ENCODE measurements at regions not wholly inside any gene's neighbourhood (a gene's known extent, or its start where the extent isn't known, plus 50 kb on each side); places are given as distances from the start of the nearest gene placed in this dataset.

DNA sequence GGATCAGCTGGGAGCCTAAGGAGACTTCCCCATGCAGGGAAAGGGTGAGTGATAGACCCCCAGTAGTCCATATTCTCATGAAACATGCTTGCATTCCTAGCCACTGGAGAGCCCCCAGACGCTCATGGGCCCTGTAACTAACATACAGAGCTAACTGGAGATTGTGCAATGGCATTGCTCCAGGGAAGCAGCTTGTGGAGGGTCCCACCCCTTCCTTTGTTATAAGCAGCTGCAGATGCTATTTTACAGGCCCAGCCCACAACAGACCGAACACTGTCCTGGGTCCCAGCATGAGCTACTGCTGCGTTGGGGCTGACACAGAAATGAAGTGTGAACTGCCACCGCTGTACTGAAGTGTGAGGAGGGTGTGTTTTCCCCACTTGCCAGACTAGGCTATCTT is 1465.7 kb upstream of the DIAPH2 start:
- Histone ChIP-seq H3K4me3 (ENCODE audit: low read depth, low read length) (no peak overlapping the region), H3K9ac (ENCODE audit: low read depth, low read length) (no peak overlapping the region), H3K9me3 (ENCODE audit: control insufficient read depth, insufficient read depth, low read length) (no peaks in the 10 kb centered on the region), H3K4me1 (ENCODE audit: control insufficient read depth, insufficient read depth, low read length) (peaks cover 4% of the 10 kb centered on the region), H3K27me3 (ENCODE audit: control insufficient read depth, insufficient read depth, low read length) (no peaks in the 10 kb centered on the region), H3K36me3 (ENCODE audit: control insufficient read depth, insufficient read depth, low read length) (no peaks in the 10 kb centered on the region)

- Histone ChIP-seq H3K36me3 (ENCODE audit: control insufficient read depth, insufficient read depth, low read length) (no peaks in the 10 kb centered on the region), H3K9ac (ENCODE audit: low read depth, low read length) (no peak overlapping the region), H3K9me3 (ENCODE audit: control insufficient read depth, insufficient read depth, low read length) (no peaks in the 10 kb centered on the region), H3K27me3 (ENCODE audit: control insufficient read depth, insufficient read depth, low read length) (no peaks in the 10 kb centered on the region), H3K4me1 (ENCODE audit: control insufficient read depth, insufficient read depth, low read length) (no peaks in the 10 kb centered on the region), H3K4me3 (ENCODE audit: low read depth, low read length) (no peak overlapping the region)
Observed at GRCh38 chrX:95248386-95248785, 1436.3 kb upstream of the DIAPH2 start.

DNA sequence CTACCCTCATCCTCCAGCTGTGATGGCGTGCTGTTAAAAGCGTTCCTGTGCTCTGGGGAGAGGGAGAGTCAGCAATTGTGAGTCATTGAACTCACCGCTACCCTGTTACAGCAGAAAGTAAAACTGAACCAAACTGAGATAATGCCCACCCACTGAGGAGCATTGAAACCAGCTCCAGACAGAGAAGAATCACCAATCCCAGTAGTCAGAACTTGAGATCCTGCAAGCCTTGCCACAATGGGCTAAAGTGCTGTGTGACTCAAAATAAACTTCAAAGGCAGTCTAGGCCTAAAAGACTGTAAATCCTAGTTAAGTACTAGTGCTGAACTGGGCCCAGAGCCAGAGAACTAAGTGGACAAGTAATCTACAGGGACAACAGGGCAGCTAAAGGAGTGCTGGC is 1394.2 kb upstream of the DIAPH2 start:
- Histone ChIP-seq H3K4me3 (ENCODE audit: low read depth, low read length) (no peak overlapping the region), H3K4me1 (ENCODE audit: control insufficient read depth, insufficient read depth, low read length) (peaks cover 14% of the 10 kb centered on the region)

DNA sequence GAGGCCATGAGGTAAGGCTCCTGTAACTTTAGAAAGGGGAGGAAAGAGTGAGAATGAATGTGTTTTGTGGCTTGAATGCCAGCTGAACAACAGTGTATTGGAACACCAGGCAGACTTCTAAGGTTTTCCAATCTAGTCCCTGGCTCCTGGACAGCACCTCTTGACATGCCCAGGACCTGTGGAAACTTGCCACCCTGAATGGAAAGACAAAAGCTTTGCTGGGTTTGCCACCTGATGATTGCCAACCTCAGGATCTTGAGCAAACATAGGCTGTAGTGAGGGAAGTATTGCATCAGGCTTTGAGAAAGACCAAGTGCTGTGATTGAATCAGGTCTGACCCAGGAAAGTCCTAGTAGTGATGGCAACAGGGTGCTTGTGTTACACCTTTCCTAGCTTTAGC is 1393.1 kb upstream of the DIAPH2 start:
- Histone ChIP-seq H3K4me3 (ENCODE audit: low read depth, low read length) (no peak overlapping the region), H3K9me3 (ENCODE audit: control insufficient read depth, insufficient read depth, low read length) (no peaks in the 10 kb centered on the region), H3K27me3 (ENCODE audit: control insufficient read depth, insufficient read depth, low read length) (no peaks in the 10 kb centered on the region), H3K36me3 (ENCODE audit: control insufficient read depth, insufficient read depth, low read length) (no peaks in the 10 kb centered on the region), H3K9ac (ENCODE audit: low read depth, low read length) (no peak overlapping the region), H3K4me1 (ENCODE audit: control insufficient read depth, insufficient read depth, low read length) (peaks cover 14% of the 10 kb centered on the region)

More for the DNA sequence above, 1394.2 kb upstream of the DIAPH2 start:
- Histone ChIP-seq H3K9ac (ENCODE audit: low read depth, low read length) (no peak overlapping the region), H3K9me3 (ENCODE audit: control insufficient read depth, insufficient read depth, low read length) (no peaks in the 10 kb centered on the region), H3K36me3 (ENCODE audit: control insufficient read depth, insufficient read depth, low read length) (no peaks in the 10 kb centered on the region), H3K27me3 (ENCODE audit: control insufficient read depth, insufficient read depth, low read length) (no peaks in the 10 kb centered on the region)

- H3K27me3 ChIP-seq (ENCODE audit: control insufficient read depth, insufficient read depth, low read length), result no peaks in the 10 kb centered on the region
- H3K4me3 ChIP-seq (ENCODE audit: low read depth, low read length), result no peak overlapping the region
- no peaks in the 10 kb centered on the region for H3K4me1 ChIP-seq (ENCODE audit: control insufficient read depth, insufficient read depth, low read length)
- H3K36me3 ChIP-seq (ENCODE audit: control insufficient read depth, insufficient read depth, low read length), result no peaks in the 10 kb centered on the region
- no peaks in the 10 kb centered on the region for H3K9me3 ChIP-seq (ENCODE audit: control insufficient read depth, insufficient read depth, low read length)
- no peak overlapping the region for H3K9ac ChIP-seq (ENCODE audit: low read depth, low read length)
Observed at GRCh38 chrX:95318882-95319281, 1365.8 kb upstream of the DIAPH2 start.

DNA sequence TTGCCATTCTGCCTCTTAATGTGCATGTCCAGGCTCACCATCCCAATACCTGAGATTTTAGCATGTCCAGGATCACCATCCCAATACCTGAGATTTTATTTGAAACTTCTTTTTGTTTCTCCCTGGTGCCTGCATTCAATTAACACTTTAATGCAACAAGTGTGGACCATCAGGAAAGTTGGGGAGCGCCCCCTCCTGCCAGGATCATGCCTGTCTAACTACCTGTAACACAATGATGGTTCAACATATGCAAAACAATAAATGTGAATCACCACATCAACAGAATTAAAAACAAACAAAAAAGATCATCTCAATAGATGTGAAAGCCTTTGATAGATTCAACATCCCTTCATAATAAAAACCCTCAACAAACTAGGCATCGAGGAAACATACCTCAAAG is 1359.5 kb upstream of the DIAPH2 start:
- H3K4me1 ChIP-seq (ENCODE audit: control insufficient read depth, insufficient read depth, low read length), result no peaks in the 10 kb centered on the region
- no peak overlapping the region for H3K4me3 ChIP-seq (ENCODE audit: low read depth, low read length)
- H3K9me3 ChIP-seq (ENCODE audit: control insufficient read depth, insufficient read depth, low read length), result no peaks in the 10 kb centered on the region
- H3K36me3 ChIP-seq (ENCODE audit: control insufficient read depth, insufficient read depth, low read length), result no peaks in the 10 kb centered on the region
- H3K9ac ChIP-seq (ENCODE audit: low read depth, low read length), result no peak overlapping the region
- H3K27me3 ChIP-seq (ENCODE audit: control insufficient read depth, insufficient read depth, low read length), result no peaks in the 10 kb centered on the region

DNA sequence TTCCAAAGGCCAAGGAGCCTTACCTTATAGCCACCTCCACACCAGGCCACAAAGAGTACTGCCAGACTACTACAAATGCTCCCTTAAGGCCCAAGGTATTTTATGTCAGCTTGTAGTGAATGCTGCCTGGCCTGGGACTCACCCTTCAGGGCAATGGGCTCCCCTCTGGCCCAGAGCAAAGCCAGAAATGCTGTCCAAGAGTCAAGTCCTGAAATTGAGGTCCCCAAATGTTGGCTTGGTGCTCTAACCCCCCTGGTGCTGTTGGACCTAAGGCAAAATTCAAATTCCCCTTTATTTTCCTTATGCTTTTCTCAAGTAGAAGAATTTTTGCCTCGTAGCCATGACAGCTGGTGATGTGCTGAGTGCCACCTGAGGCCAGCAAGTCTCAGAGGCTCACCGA is 1354.3 kb upstream of the DIAPH2 start:
- Histone ChIP-seq H3K36me3 (ENCODE audit: control insufficient read depth, insufficient read depth, low read length) (no peaks in the 10 kb centered on the region), H3K9me3 (ENCODE audit: control insufficient read depth, insufficient read depth, low read length) (no peaks in the 10 kb centered on the region), H3K9ac (ENCODE audit: low read depth, low read length) (no peak overlapping the region), H3K4me1 (ENCODE audit: control insufficient read depth, insufficient read depth, low read length) (peaks cover 9% of the 10 kb centered on the region), H3K27me3 (ENCODE audit: control insufficient read depth, insufficient read depth, low read length) (no peaks in the 10 kb centered on the region), H3K4me3 (ENCODE audit: low read depth, low read length) (no peak overlapping the region)

DNA sequence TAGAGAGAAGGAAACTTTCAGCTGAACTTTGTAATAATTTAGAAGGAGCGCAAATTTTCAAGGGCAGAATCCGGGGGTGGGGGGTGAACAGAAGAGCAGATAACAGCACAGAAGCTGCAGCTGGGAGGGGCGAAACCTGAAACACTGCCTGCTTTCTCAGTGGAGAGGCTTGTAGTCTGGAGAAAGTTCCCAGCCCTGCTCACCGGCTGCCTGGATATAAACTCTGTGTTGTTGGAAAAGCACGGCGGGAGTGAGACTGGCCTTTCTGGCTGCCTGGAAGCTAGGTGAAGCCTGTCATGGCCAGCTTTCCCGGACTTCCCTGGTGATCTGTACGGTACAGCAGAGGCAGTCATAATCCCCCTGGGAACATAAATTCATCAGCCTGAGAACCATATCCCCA is 1352.1 kb upstream of the DIAPH2 start:
- Histone ChIP-seq H3K9ac (ENCODE audit: low read depth, low read length) (no peak overlapping the region), H3K9me3 (ENCODE audit: control insufficient read depth, insufficient read depth, low read length) (no peaks in the 10 kb centered on the region), H3K4me1 (ENCODE audit: control insufficient read depth, insufficient read depth, low read length) (peaks cover 9% of the 10 kb centered on the region), H3K4me3 (ENCODE audit: low read depth, low read length) (no peak overlapping the region), H3K27me3 (ENCODE audit: control insufficient read depth, insufficient read depth, low read length) (no peaks in the 10 kb centered on the region), H3K36me3 (ENCODE audit: control insufficient read depth, insufficient read depth, low read length) (no peaks in the 10 kb centered on the region)

GRCh38 chrX:95346856-95347255 is 1337.8 kb upstream of the DIAPH2 start:
- Histone ChIP-seq H3K4me1 (ENCODE audit: control insufficient read depth, insufficient read depth, low read length) (no peaks in the 10 kb centered on the region), H3K4me3 (ENCODE audit: low read depth, low read length) (no peak overlapping the region), H3K36me3 (ENCODE audit: control insufficient read depth, insufficient read depth, low read length) (no peaks in the 10 kb centered on the region), H3K27me3 (ENCODE audit: control insufficient read depth, insufficient read depth, low read length) (no peaks in the 10 kb centered on the region), H3K9ac (ENCODE audit: low read depth, low read length) (no peak overlapping the region), H3K9me3 (ENCODE audit: control insufficient read depth, insufficient read depth, low read length) (no peaks in the 10 kb centered on the region)

GRCh38 chrX:95350774-95351488 is 1333.7 kb upstream of the DIAPH2 start:
- no peak overlapping the region for H3K9ac ChIP-seq (ENCODE audit: low read depth, low read length)
- no peaks in the 10 kb centered on the region for H3K27me3 ChIP-seq (ENCODE audit: control insufficient read depth, insufficient read depth, low read length)
- no peaks in the 10 kb centered on the region for H3K36me3 ChIP-seq (ENCODE audit: control insufficient read depth, insufficient read depth, low read length)
- no peaks in the 10 kb centered on the region for H3K4me1 ChIP-seq (ENCODE audit: control insufficient read depth, insufficient read depth, low read length)
- no peak overlapping the region for H3K4me3 ChIP-seq (ENCODE audit: low read depth, low read length)
- no peaks in the 10 kb centered on the region for H3K9me3 ChIP-seq (ENCODE audit: control insufficient read depth, insufficient read depth, low read length)

DNA sequence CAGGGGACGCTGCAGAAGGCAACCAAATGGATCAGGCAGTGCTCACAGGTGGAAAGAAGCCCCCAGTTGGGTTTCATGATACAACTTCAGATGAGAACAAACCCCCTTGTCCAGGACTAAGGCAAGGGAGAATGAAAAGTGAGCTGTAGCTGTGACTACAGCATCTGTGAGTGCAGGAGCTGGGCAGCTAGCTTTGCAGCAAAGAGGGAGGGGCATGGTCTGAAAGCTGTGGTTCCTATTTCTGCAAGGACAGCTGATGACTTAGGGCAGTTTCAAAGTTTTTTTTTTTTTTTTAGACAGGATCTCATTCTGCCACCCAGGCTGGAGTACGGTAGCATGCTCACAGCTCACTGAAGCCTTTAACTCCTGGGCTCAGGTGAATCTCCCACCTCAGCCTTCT is 1317.4 kb upstream of the DIAPH2 start:
- Histone ChIP-seq H3K4me3 (ENCODE audit: low read depth, low read length) (no peak overlapping the region), H3K36me3 (ENCODE audit: control insufficient read depth, insufficient read depth, low read length) (no peaks in the 10 kb centered on the region)

GRCh38 chrX:95382799-95383198 is 1301.8 kb upstream of the DIAPH2 start:
- no peaks in the 10 kb centered on the region for H3K27me3 ChIP-seq (ENCODE audit: control insufficient read depth, insufficient read depth, low read length)
- no peaks in the 10 kb centered on the region for H3K4me1 ChIP-seq (ENCODE audit: control insufficient read depth, insufficient read depth, low read length)
- H3K4me3 ChIP-seq (ENCODE audit: low read depth, low read length), result no peak overlapping the region
- H3K36me3 ChIP-seq (ENCODE audit: control insufficient read depth, insufficient read depth, low read length), result no peaks in the 10 kb centered on the region
- no peaks in the 10 kb centered on the region for H3K9me3 ChIP-seq (ENCODE audit: control insufficient read depth, insufficient read depth, low read length)
- no peak overlapping the region for H3K9ac ChIP-seq (ENCODE audit: low read depth, low read length)

More for the DNA sequence above, 1317.4 kb upstream of the DIAPH2 start:
- H3K27me3 ChIP-seq (ENCODE audit: control insufficient read depth, insufficient read depth, low read length), result no peaks in the 10 kb centered on the region
- H3K4me1 ChIP-seq (ENCODE audit: control insufficient read depth, insufficient read depth, low read length), result no peaks in the 10 kb centered on the region
- H3K9me3 ChIP-seq (ENCODE audit: control insufficient read depth, insufficient read depth, low read length), result no peaks in the 10 kb centered on the region
- H3K9ac ChIP-seq (ENCODE audit: low read depth, low read length), result no peak overlapping the region
